HFF-Myc (cell line): ENCODE measurements at regions not wholly inside any gene's neighbourhood (a gene's known extent, or its start where the extent isn't known, plus 50 kb on each side); places are given as distances from the start of the nearest gene placed in this dataset.

Experiments
- DNase-seq: peaks from one replicate; pipeline ENCODE4 v3.0.0-alpha.2; 2011; ENCODE audit warnings: low read depth; ENCODE audit errors: extremely low read depth
- H3K4me3 ChIP-seq: replicated peaks from 2 replicates; pipeline ENCODE4 v1.5.1; 2011; ENCODE audit warnings: low read depth, mild to moderate bottlenecking, control low read depth, low read length
- TF ChIP-seq, protein P1 (sequence below): IDR thresholded peaks from 2 replicates; pipeline ENCODE4 v1.5.1; 2012; ENCODE audit warnings: mild to moderate bottlenecking, low read depth, low read length, control low read depth; ENCODE audit errors: missing control alignments

DNA sequence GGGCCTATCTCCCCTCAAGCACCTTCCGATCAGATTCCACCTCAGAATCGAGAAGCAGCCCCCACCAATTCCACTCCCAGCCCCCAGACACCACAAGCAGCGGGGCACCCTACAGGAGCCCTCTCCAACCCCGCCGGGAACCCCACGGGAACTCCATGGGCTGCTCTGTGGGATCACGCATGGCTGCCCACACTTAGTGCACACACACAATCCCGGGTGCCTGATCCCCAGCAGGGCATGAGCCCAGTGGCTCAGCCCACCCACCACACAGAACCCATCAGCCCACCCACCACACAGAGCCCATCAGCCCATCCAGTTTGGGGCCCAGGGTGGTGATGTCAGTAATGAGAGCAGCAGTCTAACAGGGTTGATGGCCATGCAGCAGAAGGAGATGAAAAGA, 141.6 kb upstream of the LINGO1 start:
- TF ChIP-seq, protein P1, sequence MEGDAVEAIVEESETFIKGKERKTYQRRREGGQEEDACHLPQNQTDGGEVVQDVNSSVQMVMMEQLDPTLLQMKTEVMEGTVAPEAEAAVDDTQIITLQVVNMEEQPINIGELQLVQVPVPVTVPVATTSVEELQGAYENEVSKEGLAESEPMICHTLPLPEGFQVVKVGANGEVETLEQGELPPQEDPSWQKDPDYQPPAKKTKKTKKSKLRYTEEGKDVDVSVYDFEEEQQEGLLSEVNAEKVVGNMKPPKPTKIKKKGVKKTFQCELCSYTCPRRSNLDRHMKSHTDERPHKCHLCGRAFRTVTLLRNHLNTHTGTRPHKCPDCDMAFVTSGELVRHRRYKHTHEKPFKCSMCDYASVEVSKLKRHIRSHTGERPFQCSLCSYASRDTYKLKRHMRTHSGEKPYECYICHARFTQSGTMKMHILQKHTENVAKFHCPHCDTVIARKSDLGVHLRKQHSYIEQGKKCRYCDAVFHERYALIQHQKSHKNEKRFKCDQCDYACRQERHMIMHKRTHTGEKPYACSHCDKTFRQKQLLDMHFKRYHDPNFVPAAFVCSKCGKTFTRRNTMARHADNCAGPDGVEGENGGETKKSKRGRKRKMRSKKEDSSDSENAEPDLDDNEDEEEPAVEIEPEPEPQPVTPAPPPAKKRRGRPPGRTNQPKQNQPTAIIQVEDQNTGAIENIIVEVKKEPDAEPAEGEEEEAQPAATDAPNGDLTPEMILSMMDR = no peak
- no peak overlapping the region for H3K4me3 ChIP-seq
- no peak for DNase-seq

DNA sequence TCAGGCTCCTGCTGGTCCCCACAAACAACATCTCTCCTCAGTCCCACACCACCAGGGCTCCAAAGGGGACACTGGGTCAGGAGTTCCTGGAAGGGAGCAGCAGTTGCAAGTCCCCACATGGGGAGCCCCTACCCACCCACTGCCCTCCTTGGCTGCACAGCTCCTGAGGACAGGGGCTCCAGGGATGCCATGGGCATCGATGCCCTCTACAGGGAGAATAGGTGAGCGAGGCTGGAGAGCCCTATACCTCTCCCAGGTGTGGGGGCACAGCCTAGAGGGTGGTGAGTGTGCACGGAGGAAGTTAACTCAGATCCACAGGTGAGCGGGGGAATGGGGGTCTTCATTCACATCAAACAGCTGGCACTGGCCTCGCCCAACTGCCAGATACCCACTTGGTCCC, 141.2 kb upstream of the LINGO1 start:
- H3K4me3 ChIP-seq = no peak overlapping the region
- TF ChIP-seq, protein P1 = no peak
- DNase-seq = no peak

DNA sequence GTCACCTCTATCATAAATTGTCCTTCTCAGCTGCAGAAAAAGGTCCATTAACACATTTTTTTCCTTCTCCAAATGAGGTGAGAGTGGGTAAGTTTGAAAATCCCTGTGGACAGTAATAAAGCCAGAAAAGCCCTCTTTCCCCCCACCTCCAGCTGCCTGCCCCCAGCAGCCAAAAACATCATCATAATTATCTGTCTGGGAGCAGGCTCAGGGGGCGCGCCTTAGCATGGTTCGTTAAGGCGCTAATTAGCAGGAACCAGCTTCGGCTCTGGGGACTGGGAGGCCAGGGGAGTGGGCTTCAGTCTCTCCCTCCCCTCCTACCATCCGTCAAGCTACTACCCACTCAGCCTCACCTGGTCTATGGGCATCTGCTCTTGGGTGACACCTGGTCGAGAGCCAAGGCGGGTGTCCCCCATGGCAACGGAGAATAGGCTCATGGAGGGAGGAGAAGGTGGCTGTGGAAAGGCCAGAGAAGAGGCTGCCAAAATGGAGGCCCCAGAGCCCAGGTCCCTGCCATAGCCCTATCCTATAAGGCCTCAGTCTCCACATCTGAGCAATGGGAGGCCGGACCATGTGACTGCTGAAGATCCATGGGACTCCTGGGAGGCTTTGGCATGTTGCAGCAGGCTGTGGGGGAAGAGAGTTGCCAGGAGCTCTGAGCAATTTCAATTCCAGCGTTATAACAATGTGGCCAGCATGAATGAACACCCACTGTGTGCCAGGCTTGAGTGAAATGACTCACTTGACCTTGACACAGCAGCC, 140.1 kb upstream of the LINGO1 start:
- no peak for DNase-seq
- no peak overlapping the region for H3K4me3 ChIP-seq

GRCh38 chr15:77771616-77772015, 138.9 kb upstream of the LINGO1 start:
- TF ChIP-seq, protein P1 = no peak
- no peak overlapping the region for H3K4me3 ChIP-seq
- no peak for DNase-seq

More for the DNA sequence above, 140.1 kb upstream of the LINGO1 start:
- TF ChIP-seq, protein P1 = no peak

GRCh38 chr15:77769700-77770099, 137.0 kb upstream of the LINGO1 start:
- no peak overlapping the region for H3K4me3 ChIP-seq
- DNase-seq = no peak
- TF ChIP-seq, protein P1 = no peak

DNA sequence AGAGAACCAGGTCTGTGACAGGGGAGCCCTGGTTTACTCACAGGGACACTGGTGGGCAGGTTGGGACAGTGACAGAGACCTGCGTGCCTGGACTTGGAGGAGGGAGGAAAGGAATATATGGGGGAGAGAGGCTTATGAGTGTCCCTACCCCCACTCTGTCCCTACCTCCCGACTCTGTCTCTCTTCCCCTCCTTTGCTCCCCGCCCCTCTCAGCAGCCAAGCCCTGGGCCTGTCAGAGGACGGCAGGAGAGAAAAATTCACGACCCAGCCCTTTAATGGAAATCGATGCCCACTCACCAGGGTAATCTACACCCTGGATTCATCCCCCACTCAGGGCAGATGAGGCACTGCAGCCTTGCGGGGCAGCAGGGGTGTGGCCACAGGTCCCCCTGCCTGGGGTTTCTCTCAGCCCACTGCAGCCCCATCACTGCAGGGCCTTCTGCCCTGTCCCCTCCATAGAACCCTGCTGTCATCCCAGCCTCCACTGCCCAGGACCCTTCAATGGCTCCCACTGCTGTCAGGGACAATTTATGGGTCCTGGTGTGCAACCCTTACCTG, 135.9 kb upstream of the LINGO1 start:
- no peak overlapping the region for H3K4me3 ChIP-seq
- DNase-seq = no peak
- TF ChIP-seq, protein P1 = no peak
